Astrocyte of the spinal cord (primary cell): ENCODE measurements at regions not wholly inside any gene's neighbourhood (a gene's known extent, or its start where the extent isn't known, plus 50 kb on each side); places are given as distances from the start of the nearest gene placed in this dataset.

Source experiments
- DNase-seq: peaks from one replicate; pipeline ENCODE4 v3.0.0; 2011; ENCODE audit warnings: low read depth, low spot score
- H3K4me3 ChIP-seq: 2 replicates; pipeline ENCODE4 v1.5.1; 2011; ENCODE audit warnings: low read depth, mild to moderate bottlenecking, low read length, moderate library complexity
- CTCF ChIP-seq: IDR thresholded peaks from 2 replicates; pipeline ENCODE4 v1.5.1; 2012; ENCODE audit warnings: low read depth, mild to moderate bottlenecking, low read length, inconsistent platforms
- in situ Hi-C: cut with HindIII; loops from 2 replicates; pipeline ENCODE4 v1.10.0; 2017; ENCODE audit warnings: low sequenced_read_pairs

GRCh38 chr10:101291331-101292193, 62.3 kb upstream of the LBX1 start:
- peak; percentile 5 for DNase-seq
- in situ Hi-C loops: no loop called here
- H3K4me3 ChIP-seq: peak overlapping the region; percentile 40
- TF ChIP-seq CTCF: peak; percentile 58

- in situ Hi-C loops: no loop called here
- no peak for TF ChIP-seq CTCF
- peak; percentile 5 for DNase-seq
- peak overlapping the region; percentile 40 for H3K4me3 ChIP-seq
Measured at GRCh38 chr10:101292194-101293006, 61.6 kb upstream of the BTRC start.

- in situ Hi-C loops: no loop called here
- no peak overlapping the region for H3K4me3 ChIP-seq
- DNase-seq: no peak
- no peak for TF ChIP-seq CTCF
Measured at GRCh38 chr10:101293007-101293723, 60.8 kb upstream of the BTRC start.

- DNase-seq: no peak
- H3K4me3 ChIP-seq: no peak overlapping the region
- in situ Hi-C loops: no loop called here
- no peak for TF ChIP-seq CTCF
Measured at GRCh38 chr10:101294109-101294508, 59.9 kb upstream of the BTRC start.

- DNase-seq: no peak
- H3K4me3 ChIP-seq: no peak overlapping the region
- no peak for TF ChIP-seq CTCF
- in situ Hi-C loops: no loop called here
Measured at GRCh38 chr10:101295261-101295660, 58.7 kb upstream of the BTRC start.

GRCh38 chr10:101297901-101298486, 56.0 kb upstream of the BTRC start:
- peak; percentile 42 for DNase-seq
- peak; percentile 90 for TF ChIP-seq CTCF
- in situ Hi-C loops: no loop called here
- no peak overlapping the region for H3K4me3 ChIP-seq
